CD4-positive, alpha-beta T cell (primary cell): ENCODE measurements at regions not wholly inside any gene's neighbourhood (a gene's known extent, or its start where the extent isn't known, plus 50 kb on each side); places are given as distances from the start of the nearest gene placed in this dataset.

ENCODE experiments used
- ATAC-seq: fragments of 200-7000 bp; cut with Tn5 transposase; one replicate; pipeline ENCODE4 v1.10.0; 2022; ENCODE audit warnings: mild to moderate bottlenecking; ENCODE audit not compliant: poor library complexity
- CTCF ChIA-PET: fragments of 350-600 bp; sonication (Branson Sonifier 250); formaldehyde crosslinking; loops from one replicate; lab custom pipeline; 2021; ENCODE audit warnings: antibody characterized with exemption, inconsistent platforms; lab: Charles Lee
- POLR2A ChIA-PET: fragments of 350-600 bp; sonication (Branson Sonifier 250); formaldehyde crosslinking; loops from one replicate; lab custom pipeline; 2021; ENCODE audit warnings: antibody characterized with exemption, inconsistent platforms; lab: Charles Lee
- DNase-seq, 14 experiments: peaks; one replicate each; pipeline ENCODE4 v3.0.0-alpha.2; 2013 to 2020; ENCODE audit warnings: mixed read lengths in 2 of 14
- H3K27ac ChIP-seq, 2 donors: one replicate each; pipeline versions ENCODE4 v1.5.1 to v1.7.0; 2013; ENCODE audit warnings: low read length in 2 of 2, low read depth in 1 of 2, mild to moderate bottlenecking in 1 of 2
- H3K27me3 ChIP-seq, 2 experiments: 1 replicate in 1 of 2; 2 replicates in 1 of 2; pipeline versions ENCODE4 v1.6.1 to v1.7.0; 2013; ENCODE audit warnings: low read length in 2 of 2, control low read depth in 1 of 2, mild to moderate bottlenecking in 1 of 2, moderate library complexity in 1 of 2; ENCODE audit not compliant: insufficient read depth in 2 of 2, control insufficient read depth in 1 of 2
- H3K36me3 ChIP-seq: one replicate; pipeline ENCODE4 v1.6.1; 2013; ENCODE audit warnings: low read length, control low read depth; ENCODE audit not compliant: insufficient read depth
- H3K4me1 ChIP-seq: one replicate; pipeline ENCODE4 v1.6.1; 2013; ENCODE audit warnings: low read length, control low read depth; ENCODE audit not compliant: insufficient read depth
- H3K4me3 ChIP-seq: one replicate; pipeline ENCODE4 v1.5.1; 2013; ENCODE audit warnings: mild to moderate bottlenecking, low read length, moderate library complexity
- H3K9me3 ChIP-seq, 2 experiments: 1 replicate in 1 of 2; 2 replicates in 1 of 2; pipeline versions ENCODE4 v1.6.1 to v1.7.0; 2013; ENCODE audit warnings: low read length in 2 of 2, mild to moderate bottlenecking in 2 of 2, control low read depth in 1 of 2, moderate library complexity in 1 of 2; ENCODE audit not compliant: control insufficient read depth in 1 of 2, insufficient read depth in 1 of 2
- H3K27ac Mint-ChIP-seq: one replicate; pipeline ENCODE4 v1.8.0; 2020; ENCODE audit warnings: mixed read lengths
- H3K27me3 Mint-ChIP-seq: one replicate; pipeline ENCODE4 v1.8.0; 2021; ENCODE audit warnings: mixed read lengths
- H3K36me3 Mint-ChIP-seq: one replicate; pipeline ENCODE4 v1.8.0; 2021; ENCODE audit warnings: low read depth, mixed read lengths
- H3K4me1 Mint-ChIP-seq: one replicate; pipeline ENCODE4 v1.8.0; 2021; ENCODE audit warnings: low read depth, mixed read lengths
- H3K4me3 Mint-ChIP-seq: one replicate; pipeline ENCODE4 v1.8.0; 2020; ENCODE audit warnings: mild to moderate bottlenecking, mixed read lengths
- H3K9me3 Mint-ChIP-seq: one replicate; pipeline ENCODE4 v1.8.0; 2020; ENCODE audit warnings: mixed read lengths
- intact Hi-C, 2 experiments: fragments of 100-400 bp; cut with DNase I in 1 of 2; cut with micrococcal nuclease in 1 of 2; formaldehyde crosslinking; loops; one replicate each; pipeline versions ENCODE4 v1.15.1 to v1.9.0; 2023 to 2025; cut with DNase I, micrococcal nuclease
- TF ChIP-seq, protein P1 (sequence below): fragments of 200-600 bp; IDR thresholded peaks from one replicate; pipeline ENCODE4 v1.8.0; 2022; ENCODE audit warnings: antibody characterized with exemption, mild to moderate bottlenecking

DNA sequence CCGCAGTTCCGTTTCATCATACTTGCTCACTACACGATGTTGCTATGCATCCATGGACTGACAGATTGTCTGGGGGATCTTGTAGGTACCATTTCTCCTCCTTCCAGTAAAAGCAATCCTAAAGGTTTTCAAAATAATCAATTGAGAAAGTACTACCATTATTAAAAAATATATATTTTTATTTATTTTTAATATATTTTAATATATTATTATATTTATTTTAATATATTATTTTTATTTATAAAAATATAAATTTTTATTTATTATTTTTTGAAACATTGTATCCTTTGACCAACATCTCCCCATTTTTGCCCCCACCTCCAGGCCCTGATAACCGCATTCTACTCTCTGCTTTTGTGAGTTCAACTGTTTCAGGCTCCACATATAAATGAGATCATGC lies 237.6 kb upstream of the IRX4 start:
- ATAC-seq, result no peak

DNA sequence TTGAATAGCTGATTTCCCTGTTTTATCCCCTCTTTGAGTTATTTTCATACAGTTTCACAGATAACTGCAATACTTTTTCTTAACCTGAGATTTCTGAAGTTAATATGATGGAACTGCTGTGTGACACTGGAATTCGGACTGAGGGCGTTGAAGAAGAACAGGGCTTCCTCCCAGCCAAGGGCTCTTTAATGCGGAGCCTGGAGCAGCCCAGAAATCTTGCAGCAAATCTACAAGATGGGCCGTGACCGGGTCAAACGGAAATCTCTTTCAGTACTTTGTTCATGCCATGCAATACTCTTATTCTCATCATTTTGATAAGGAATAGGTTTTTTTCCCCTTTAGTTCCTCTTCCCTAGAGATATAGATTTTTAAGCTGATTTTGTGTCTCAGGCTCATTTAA lies 236.8 kb upstream of the IRX4 start:
- no peaks in the 10 kb centered on the region for H3K4me1 ChIP-seq
- TF ChIP-seq, protein P1, sequence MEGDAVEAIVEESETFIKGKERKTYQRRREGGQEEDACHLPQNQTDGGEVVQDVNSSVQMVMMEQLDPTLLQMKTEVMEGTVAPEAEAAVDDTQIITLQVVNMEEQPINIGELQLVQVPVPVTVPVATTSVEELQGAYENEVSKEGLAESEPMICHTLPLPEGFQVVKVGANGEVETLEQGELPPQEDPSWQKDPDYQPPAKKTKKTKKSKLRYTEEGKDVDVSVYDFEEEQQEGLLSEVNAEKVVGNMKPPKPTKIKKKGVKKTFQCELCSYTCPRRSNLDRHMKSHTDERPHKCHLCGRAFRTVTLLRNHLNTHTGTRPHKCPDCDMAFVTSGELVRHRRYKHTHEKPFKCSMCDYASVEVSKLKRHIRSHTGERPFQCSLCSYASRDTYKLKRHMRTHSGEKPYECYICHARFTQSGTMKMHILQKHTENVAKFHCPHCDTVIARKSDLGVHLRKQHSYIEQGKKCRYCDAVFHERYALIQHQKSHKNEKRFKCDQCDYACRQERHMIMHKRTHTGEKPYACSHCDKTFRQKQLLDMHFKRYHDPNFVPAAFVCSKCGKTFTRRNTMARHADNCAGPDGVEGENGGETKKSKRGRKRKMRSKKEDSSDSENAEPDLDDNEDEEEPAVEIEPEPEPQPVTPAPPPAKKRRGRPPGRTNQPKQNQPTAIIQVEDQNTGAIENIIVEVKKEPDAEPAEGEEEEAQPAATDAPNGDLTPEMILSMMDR, result no peak
- ATAC-seq (no peak), DNase-seq (no peak)
- peaks cover 0 to 4% of the 10 kb centered on the region in 2 experiments for H3K27me3 ChIP-seq
- no peak overlapping the region for H3K27ac Mint-ChIP-seq
- no peaks in the 10 kb centered on the region for H3K4me1 Mint-ChIP-seq
- peaks cover 18% of the 10 kb centered on the region for H3K27me3 Mint-ChIP-seq
- H3K4me3 Mint-ChIP-seq, result no peak overlapping the region
- intact Hi-C loops, result no loop called here
- CTCF ChIA-PET, result no interaction called here
- H3K36me3 ChIP-seq, result no peaks in the 10 kb centered on the region
- no peaks in the 10 kb centered on the region for H3K36me3 Mint-ChIP-seq
- H3K27ac ChIP-seq, result no peak overlapping the region
- peaks cover 0 to 10% of the 10 kb centered on the region in 2 experiments for H3K9me3 ChIP-seq
- POLR2A ChIA-PET, result no interaction called here
- no peaks in the 10 kb centered on the region for H3K9me3 Mint-ChIP-seq
- no peak overlapping the region for H3K4me3 ChIP-seq

More for the DNA sequence above, 237.6 kb upstream of the IRX4 start:
- no peaks in the 10 kb centered on the region for H3K4me1 Mint-ChIP-seq
- H3K36me3 Mint-ChIP-seq, result no peaks in the 10 kb centered on the region
- TF ChIP-seq, protein P1, result no peak
- H3K27me3 Mint-ChIP-seq, result peaks cover 26% of the 10 kb centered on the region
- DNase-seq, result no peak
- Histone ChIP-seq H3K27me3 (peaks cover 0 to 8% of the 10 kb centered on the region in 2 experiments), H3K4me3 (no peak overlapping the region), H3K4me1 (no peaks in the 10 kb centered on the region), H3K9me3 (peaks cover 0 to 5% of the 10 kb centered on the region in 2 experiments), H3K36me3 (no peaks in the 10 kb centered on the region), H3K27ac (no peak overlapping the region)
- intact Hi-C loops, result no loop called here
- CTCF ChIA-PET, result no interaction called here
- H3K4me3 Mint-ChIP-seq, result no peak overlapping the region
- POLR2A ChIA-PET, result no interaction called here
- H3K27ac Mint-ChIP-seq, result no peak overlapping the region
- H3K9me3 Mint-ChIP-seq, result no peaks in the 10 kb centered on the region

DNA sequence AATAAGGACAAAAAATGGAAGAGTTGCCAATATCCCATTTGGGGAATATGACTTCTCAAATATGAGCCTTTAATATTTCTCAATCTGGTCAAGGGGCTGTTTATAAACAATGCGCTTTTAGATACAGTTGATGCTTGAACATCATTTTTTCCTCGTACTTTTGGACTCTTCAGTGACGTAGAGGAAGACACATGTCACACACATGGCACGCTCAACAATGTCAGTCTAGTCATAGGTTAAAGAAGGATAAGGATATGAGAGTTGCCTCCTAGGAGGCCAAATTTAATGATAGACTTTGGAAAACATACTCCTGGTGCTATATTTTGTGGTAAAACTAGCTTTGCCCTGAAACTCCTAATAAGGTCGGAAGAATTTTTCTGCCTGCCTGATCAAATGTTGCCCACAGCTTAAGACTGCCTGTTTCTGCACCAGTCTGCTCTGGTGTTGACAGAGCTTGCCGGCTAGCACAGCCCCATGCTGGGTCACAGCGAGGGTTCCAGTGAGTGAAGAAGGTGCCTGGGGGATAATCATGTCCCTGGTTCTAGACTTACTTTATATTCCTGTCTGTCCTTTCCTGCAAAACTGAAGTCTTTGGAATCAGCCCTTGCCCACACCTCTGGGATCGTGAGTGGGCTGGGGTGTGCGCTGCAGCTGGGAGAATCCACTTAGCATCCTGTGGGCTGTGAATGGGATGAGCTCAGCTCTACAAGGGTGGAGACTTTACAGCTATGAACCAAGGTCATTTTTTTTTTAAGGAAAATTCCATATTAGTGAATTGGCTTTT lies 230.8 kb upstream of the IRX4 start:
- H3K27me3 Mint-ChIP-seq, result peaks cover 6% of the 10 kb centered on the region
- H3K27ac Mint-ChIP-seq, result no peak overlapping the region
- DNase-seq (no peak), ATAC-seq (no peak)
- Histone ChIP-seq H3K36me3 (no peaks in the 10 kb centered on the region), H3K4me1 (no peaks in the 10 kb centered on the region), H3K27me3 (no peaks in the 10 kb centered on the region), H3K4me3 (no peak overlapping the region), H3K9me3 (peaks cover 0 to 21% of the 10 kb centered on the region in 2 experiments), H3K27ac (no peak overlapping the region)
- H3K9me3 Mint-ChIP-seq, result no peaks in the 10 kb centered on the region
- ChIA-PET CTCF (no interaction called here), POLR2A (no interaction called here)
- no peaks in the 10 kb centered on the region for H3K36me3 Mint-ChIP-seq
- no peak overlapping the region for H3K4me3 Mint-ChIP-seq
- TF ChIP-seq, protein P1, result no peak
- intact Hi-C loops, result no loop called here
- no peaks in the 10 kb centered on the region for H3K4me1 Mint-ChIP-seq
